Mesenchymal stem cell (in vitro differentiated cells and primary cell): ENCODE measurements at regions not wholly inside any gene's neighbourhood (a gene's known extent, or its start where the extent isn't known, plus 50 kb on each side); places are given as distances from the start of the nearest gene placed in this dataset.

Source experiments
- DNase-seq: peaks from one replicate; pipeline ENCODE4 v3.0.0-alpha.2; 2013
- H2AFZ ChIP-seq: one replicate; pipeline ENCODE4 v1.6.1; 2013; ENCODE audit warnings: low read depth, mild to moderate bottlenecking, control low read depth, inconsistent platforms, low read length, moderate library complexity
- H2AK5ac ChIP-seq: 2 replicates; pipeline ENCODE4 v1.6.1; 2013; ENCODE audit warnings: low read length, moderate library complexity, mild to moderate bottlenecking, inconsistent platforms; ENCODE audit not compliant: severe bottlenecking
- H2BK120ac ChIP-seq: one replicate; pipeline ENCODE4 v1.6.1; 2013; ENCODE audit warnings: low read depth, mild to moderate bottlenecking, inconsistent platforms, low read length, moderate library complexity
- H2BK12ac ChIP-seq, 2 experiments: one replicate each; pipeline ENCODE4 v1.6.1; 2013; ENCODE audit warnings: inconsistent platforms in 2 of 2, low read length in 2 of 2, mild to moderate bottlenecking in 2 of 2, moderate library complexity in 2 of 2, control low read depth in 1 of 2
- H2BK15ac ChIP-seq: one replicate; pipeline ENCODE4 v1.6.1; 2013; ENCODE audit warnings: mild to moderate bottlenecking, low read depth, inconsistent platforms; ENCODE audit not compliant: poor library complexity, severe bottlenecking
- H2BK5ac ChIP-seq: 2 replicates; pipeline ENCODE4 v1.6.1; 2013; ENCODE audit warnings: low read depth, mild to moderate bottlenecking, low read length, control low read depth, inconsistent platforms; ENCODE audit not compliant: poor library complexity, severe bottlenecking
- H3K14ac ChIP-seq, 2 experiments: one replicate each; pipeline ENCODE4 v1.6.1; 2013; ENCODE audit warnings: inconsistent platforms in 2 of 2, low read length in 2 of 2, control low read depth in 1 of 2, mild to moderate bottlenecking in 1 of 2, moderate library complexity in 1 of 2
- H3K18ac ChIP-seq, 2 experiments: one replicate each; pipeline ENCODE4 v1.6.1; 2013; ENCODE audit warnings: inconsistent platforms in 2 of 2, low read length in 2 of 2, control low read depth in 1 of 2, low read depth in 1 of 2, mild to moderate bottlenecking in 1 of 2
- H3K23ac ChIP-seq, 2 experiments: one replicate each; pipeline ENCODE4 v1.6.1; 2013; ENCODE audit warnings: inconsistent platforms in 2 of 2, low read length in 2 of 2, mild to moderate bottlenecking in 2 of 2, moderate library complexity in 2 of 2, control low read depth in 1 of 2
- H3K27ac ChIP-seq: 2 replicates; pipeline ENCODE4 v1.5.1; 2013; ENCODE audit warnings: mild to moderate bottlenecking, moderate library complexity, low read length, control low read depth, inconsistent platforms; ENCODE audit not compliant: poor library complexity, severe bottlenecking
- H3K27me3 ChIP-seq, 2 experiments: 2 replicates each; pipeline versions ENCODE4 v1.6.1 to v1.7.0; 2013; ENCODE audit warnings: low read length in 2 of 2, mild to moderate bottlenecking in 2 of 2, moderate library complexity in 2 of 2, control low read depth in 1 of 2, inconsistent platforms in 1 of 2; ENCODE audit not compliant: control insufficient read depth in 1 of 2, insufficient read depth in 1 of 2
- H3K36me3 ChIP-seq, 2 experiments: 2 replicates each; pipeline versions ENCODE4 v1.6.1 to v1.7.0; 2013; ENCODE audit warnings: low read length in 2 of 2, control low read depth in 1 of 2, inconsistent platforms in 1 of 2, low read depth in 1 of 2, mild to moderate bottlenecking in 1 of 2; ENCODE audit not compliant: insufficient read depth in 2 of 2, control insufficient read depth in 1 of 2
- H3K4ac ChIP-seq, 2 experiments: one replicate each; pipeline ENCODE4 v1.6.1; 2013; ENCODE audit warnings: inconsistent platforms in 2 of 2, low read length in 2 of 2, mild to moderate bottlenecking in 2 of 2, moderate library complexity in 2 of 2, control low read depth in 1 of 2, low read depth in 1 of 2
- H3K4me1 ChIP-seq: 2 replicates; pipeline ENCODE4 v1.6.1; 2013; ENCODE audit warnings: low read depth, low read length, control low read depth; ENCODE audit not compliant: control insufficient read depth, insufficient read depth
- H3K4me2 ChIP-seq: 2 replicates; pipeline ENCODE4 v1.6.1; 2013; ENCODE audit warnings: low read length, mild to moderate bottlenecking, inconsistent platforms; ENCODE audit not compliant: poor library complexity, severe bottlenecking
- H3K4me3 ChIP-seq, 2 experiments: 2 replicates each; pipeline versions ENCODE4 v1.5.1 to v1.7.0; 2013; ENCODE audit warnings: low read length in 2 of 2, mild to moderate bottlenecking in 2 of 2, control low read depth in 1 of 2, low read depth in 1 of 2; ENCODE audit not compliant: insufficient read depth in 1 of 2
- H3K79me1 ChIP-seq: replicated peaks from 2 replicates; pipeline ENCODE4 v1.6.1; 2013; ENCODE audit warnings: mild to moderate bottlenecking, control low read depth, low read length, inconsistent platforms; ENCODE audit not compliant: poor library complexity, severe bottlenecking
- H3K9ac ChIP-seq: 2 replicates; pipeline ENCODE4 v1.7.0; 2013; ENCODE audit warnings: mild to moderate bottlenecking, low read length, moderate library complexity
- H3K9me3 ChIP-seq: 2 replicates; pipeline ENCODE4 v1.7.0; 2013; ENCODE audit warnings: mild to moderate bottlenecking, low read length; ENCODE audit not compliant: control insufficient read depth
- H4K8ac ChIP-seq: one replicate; pipeline ENCODE4 v1.6.1; 2013; ENCODE audit warnings: inconsistent platforms, mild to moderate bottlenecking, low read length, moderate library complexity
- H4K91ac ChIP-seq: one replicate; pipeline ENCODE4 v1.6.1; 2013; ENCODE audit warnings: mild to moderate bottlenecking, low read length, inconsistent platforms
- WGBS: methylation state at CpG from one replicate; pipeline ENCODE4 v1.1.7; 2013; ENCODE audit warnings: mixed read lengths; 5-methylcytosine and 5-hydroxymethylcytosine counted together

DNA sequence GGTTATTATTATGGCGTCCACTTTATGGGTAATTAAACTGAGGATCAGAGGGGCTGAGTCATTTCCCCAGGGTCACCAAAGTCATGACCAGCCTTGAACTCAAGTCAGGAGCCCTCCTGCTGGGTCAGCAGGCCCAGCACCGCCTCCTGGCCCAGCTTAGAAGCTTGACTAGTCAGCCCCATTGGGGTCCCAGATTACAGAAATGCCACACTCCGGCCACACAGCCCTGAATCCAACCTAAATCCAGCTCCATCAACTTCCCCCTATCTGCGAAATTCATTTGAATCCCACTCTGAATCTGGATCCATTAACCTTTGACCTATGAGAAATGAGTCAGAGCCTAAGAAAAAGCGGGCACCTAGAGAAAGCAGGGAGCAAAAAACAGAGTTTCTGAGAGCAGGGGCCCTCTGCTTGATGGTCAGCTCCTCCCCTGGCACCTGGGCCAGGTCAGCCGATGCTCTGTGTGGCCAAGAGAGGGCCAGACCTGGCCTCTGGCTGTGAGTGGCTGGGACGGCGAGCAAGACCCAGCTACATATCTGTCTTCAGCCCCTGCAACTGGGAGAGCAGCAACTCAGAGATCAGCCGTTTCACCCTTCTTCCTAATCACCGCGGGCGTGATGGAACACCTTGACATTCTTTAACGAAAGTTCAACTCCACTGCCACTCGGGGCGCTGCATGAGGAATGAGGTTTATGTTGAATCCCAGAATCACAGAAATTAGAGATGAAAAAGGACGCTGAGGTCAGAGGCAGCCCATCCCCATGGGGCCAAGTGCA lies 196.1 kb downstream of the TRIM29 start:
- Histone ChIP-seq H4K91ac (no peak overlapping the region), H3K4ac (no peak overlapping the region), H3K27me3 (peaks cover 14 to 66% of the 10 kb centered on the region in 2 experiments), H3K36me3 (no peaks in the 10 kb centered on the region), H3K18ac (no peak overlapping the region), H2BK12ac (no peak overlapping the region), H3K14ac (no peak overlapping the region), H2BK5ac (no peak overlapping the region), H3K9me3 (no peaks in the 10 kb centered on the region), H3K4me1 (no peaks in the 10 kb centered on the region), H2AFZ (no peak overlapping the region), H4K8ac (no peak overlapping the region), H2BK15ac (no peak overlapping the region), H2AK5ac (no peak overlapping the region), H3K4me2 (no peak overlapping the region), H3K23ac (no peak overlapping the region), H3K27ac (no peak overlapping the region), H3K79me1 (no peaks in the 10 kb centered on the region), H3K4me3 (no peak overlapping the region), H2BK120ac (no peak overlapping the region), H3K9ac (no peak overlapping the region)
- DNase-seq: no peak
- WGBS: 56% methylated on average over 16 of the region's 16 CpGs

DNA sequence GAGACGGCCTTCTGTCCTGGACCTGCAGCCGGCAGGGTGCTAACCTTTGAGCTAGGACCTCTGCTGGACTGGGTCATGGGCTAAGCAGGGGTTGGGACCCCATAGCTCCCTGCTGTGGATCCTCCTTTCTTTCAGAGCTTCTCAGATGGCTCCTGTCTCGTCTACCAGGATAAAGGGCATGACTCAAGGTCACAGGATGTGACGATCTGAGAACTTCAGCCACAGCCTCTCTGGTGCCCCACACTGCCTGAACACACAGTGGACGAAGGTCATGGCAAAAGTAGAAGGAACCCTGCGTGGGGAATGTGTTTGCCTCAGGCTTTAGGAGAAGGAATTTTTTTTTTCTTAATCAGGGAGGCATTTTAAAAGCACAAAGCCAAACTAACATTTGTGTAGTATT lies 196.7 kb downstream of the TRIM29 start:
- H2BK5ac ChIP-seq: no peak overlapping the region
- 59% methylated on average over 6 of the region's 6 CpGs for WGBS
- no peak overlapping the region for H3K4ac ChIP-seq
- no peak overlapping the region for H3K9ac ChIP-seq
- no peak overlapping the region for H3K18ac ChIP-seq
- DNase-seq: no peak
- H4K91ac ChIP-seq: no peak overlapping the region
- H3K27me3 ChIP-seq: peaks cover 14 to 66% of the 10 kb centered on the region in 2 experiments
- no peaks in the 10 kb centered on the region for H3K79me1 ChIP-seq
- H3K27ac ChIP-seq: no peak overlapping the region
- H2AFZ ChIP-seq: no peak overlapping the region
- H3K14ac ChIP-seq: no peak overlapping the region
- H2AK5ac ChIP-seq: no peak overlapping the region
- no peak overlapping the region for H2BK12ac ChIP-seq
- no peaks in the 10 kb centered on the region for H3K9me3 ChIP-seq
- no peak overlapping the region for H4K8ac ChIP-seq
- H2BK15ac ChIP-seq: no peak overlapping the region
- no peaks in the 10 kb centered on the region for H3K36me3 ChIP-seq
- H3K23ac ChIP-seq: no peak overlapping the region
- H2BK120ac ChIP-seq: no peak overlapping the region
- H3K4me2 ChIP-seq: no peak overlapping the region
- H3K4me1 ChIP-seq: no peaks in the 10 kb centered on the region
- no peak overlapping the region for H3K4me3 ChIP-seq

DNA sequence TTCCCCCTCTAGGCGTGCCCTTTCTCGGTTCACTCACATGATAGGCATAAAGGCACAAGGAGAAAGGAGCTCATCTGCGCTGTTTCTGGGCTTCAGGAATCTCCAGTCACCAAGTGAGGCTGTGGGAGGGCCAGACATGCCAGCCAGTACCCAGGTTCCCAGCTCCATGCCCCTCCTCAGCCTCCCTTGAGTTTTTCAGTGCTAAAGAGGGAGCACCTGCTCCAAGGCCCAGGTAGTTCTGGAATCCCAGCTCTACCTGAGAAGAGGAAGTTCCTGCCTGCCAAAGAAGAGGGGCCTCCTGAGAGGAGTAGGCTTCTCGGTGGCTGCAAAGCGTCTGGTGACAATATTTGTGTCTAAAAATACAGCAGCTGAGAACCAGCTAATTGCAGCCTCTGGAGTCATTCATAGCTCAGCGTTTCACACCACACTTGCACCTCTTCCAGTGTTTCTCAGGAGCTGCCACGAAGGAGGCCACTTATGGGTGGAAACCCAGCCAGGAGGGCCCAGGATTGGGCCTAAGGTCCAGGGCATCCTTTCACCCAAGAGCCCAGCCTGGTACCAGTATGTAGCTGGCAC lies 197.4 kb downstream of the TRIM29 start:
- no peak for DNase-seq
- Histone ChIP-seq H2AK5ac (no peak overlapping the region), H3K14ac (no peak overlapping the region), H2BK120ac (no peak overlapping the region), H3K4ac (no peak overlapping the region), H3K79me1 (no peaks in the 10 kb centered on the region), H4K8ac (no peak overlapping the region), H2AFZ (no peak overlapping the region), H2BK5ac (no peak overlapping the region), H3K9ac (no peak overlapping the region), H3K9me3 (no peaks in the 10 kb centered on the region), H3K4me3 (no peak overlapping the region), H4K91ac (no peak overlapping the region), H3K18ac (no peak overlapping the region), H2BK15ac (no peak overlapping the region), H3K23ac (no peak overlapping the region), H3K27ac (no peak overlapping the region), H3K27me3 (peaks cover 14 to 66% of the 10 kb centered on the region in 2 experiments), H2BK12ac (no peak overlapping the region), H3K4me2 (no peak overlapping the region), H3K4me1 (no peaks in the 10 kb centered on the region), H3K36me3 (no peaks in the 10 kb centered on the region)
- WGBS: 70% methylated on average over 7 of the region's 7 CpGs

DNA sequence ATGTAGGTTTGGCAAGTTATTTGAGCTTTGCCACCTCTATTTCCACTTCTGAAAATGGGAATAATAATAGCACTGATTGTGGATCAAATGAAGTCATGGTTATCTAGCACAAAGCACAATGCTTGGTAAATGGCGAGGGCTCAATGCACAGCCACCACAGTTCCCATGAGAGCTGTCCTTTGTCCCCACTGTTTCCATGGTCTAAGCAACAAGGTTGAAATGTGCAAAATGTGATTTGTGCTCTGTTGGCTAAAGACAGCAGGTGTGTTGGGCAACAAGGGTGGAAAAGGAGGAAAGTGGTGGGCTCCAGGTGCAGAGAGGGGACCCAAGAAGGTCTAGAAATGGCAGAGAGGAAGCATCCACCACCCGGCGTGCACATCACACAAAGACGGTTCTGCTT lies 200.5 kb downstream of the TRIM29 start:
- Histone ChIP-seq H3K4me1 (no peaks in the 10 kb centered on the region), H2BK120ac (no peak overlapping the region), H3K9ac (no peak overlapping the region), H3K23ac (no peak overlapping the region), H2BK15ac (no peak overlapping the region), H3K4me3 (no peak overlapping the region), H3K4ac (no peak overlapping the region), H4K8ac (no peak overlapping the region), H3K27ac (no peak overlapping the region), H4K91ac (no peak overlapping the region), H3K18ac (no peak overlapping the region), H3K4me2 (no peak overlapping the region), H3K9me3 (no peaks in the 10 kb centered on the region), H2BK5ac (no peak overlapping the region), H3K14ac (no peak overlapping the region), H3K36me3 (no peaks in the 10 kb centered on the region), H2AFZ (no peak overlapping the region), H2BK12ac (no peak overlapping the region), H3K27me3 (peaks cover 14 to 83% of the 10 kb centered on the region in 2 experiments), H3K79me1 (no peaks in the 10 kb centered on the region), H2AK5ac (no peak overlapping the region)
- DNase-seq: no peak
- WGBS: 75% methylated on average over 3 of the region's 4 CpGs
